GM20000 (cell line): ENCODE measurements at regions not wholly inside any gene's neighbourhood (a gene's known extent, or its start where the extent isn't known, plus 50 kb on each side); places are given as distances from the start of the nearest gene placed in this dataset.

Source experiments
- DNase-seq: peaks from one replicate; pipeline ENCODE4 v3.0.0; 2012; ENCODE audit warnings: low spot score
- CTCF ChIP-seq: IDR thresholded peaks from 2 replicates; pipeline ENCODE4 v1.5.1; 2012; ENCODE audit warnings: mild to moderate bottlenecking, control low read depth; ENCODE audit errors: extremely low read depth, missing control alignments

GRCh38 chr4:160826339-160826679 lies 1337.5 kb downstream of the FSTL5 start:
- no peak for TF ChIP-seq CTCF
- DNase-seq, result no peak

GRCh38 chr4:160831165-160831922 lies 1332.5 kb downstream of the FSTL5 start:
- TF ChIP-seq CTCF, result no peak
- DNase-seq, result no peak

- no peak for DNase-seq
- TF ChIP-seq CTCF, result no peak
Measured at GRCh38 chr4:160835789-160836188, 1328.0 kb downstream of the FSTL5 start.

GRCh38 chr4:160836431-160836830 lies 1327.4 kb downstream of the FSTL5 start:
- TF ChIP-seq CTCF, result no peak
- no peak for DNase-seq

GRCh38 chr4:160846121-160846520 lies 1317.7 kb downstream of the FSTL5 start:
- no peak for DNase-seq
- no peak for TF ChIP-seq CTCF

GRCh38 chr4:160847228-160847627 lies 1316.6 kb downstream of the FSTL5 start:
- no peak for DNase-seq
- TF ChIP-seq CTCF, result no peak

- no peak for DNase-seq
- no peak for TF ChIP-seq CTCF
Measured at GRCh38 chr4:160848489-160848888, 1315.3 kb downstream of the FSTL5 start.
